ENCODE measurements at regions not wholly inside any gene's neighbourhood (a gene's known extent, or its start where the extent isn't known, plus 50 kb on each side); places are given as distances from the start of the nearest gene placed in this dataset.
"Not testable (repeated sequence)": the region's sequence is repeated elsewhere in the genome, so short reads cannot be mapped to it uniquely, and the experiment has no call there.

GRCh38 chr4:74555231-74555630 is 110.3 kb downstream of the AREG start:
- TF ChIP-seq CTCF (IDR thresholded peaks at IDR 0.05; ENCODE audit: insufficient read depth, low read depth, low read length, missing control alignments): no peak
- no peak overlapping the region for H3K4me3 ChIP-seq (ENCODE audit: low read depth, low read length)
- no peak for DNase-seq (ENCODE audit: low read depth)

GRCh38 chr4:74555843-74556242 is 110.9 kb downstream of the AREG start:
- H3K4me3 ChIP-seq (ENCODE audit: low read depth, low read length): no peak overlapping the region
- DNase-seq (ENCODE audit: low read depth): no peak
- TF ChIP-seq CTCF (IDR thresholded peaks at IDR 0.05; ENCODE audit: insufficient read depth, low read depth, low read length, missing control alignments): no peak

- no peak overlapping the region for H3K4me3 ChIP-seq (ENCODE audit: low read depth, low read length)
- no peak for DNase-seq (ENCODE audit: low read depth)
- TF ChIP-seq CTCF (IDR thresholded peaks at IDR 0.05; ENCODE audit: insufficient read depth, low read depth, low read length, missing control alignments): no peak
Measured at GRCh38 chr4:74559853-74560252, 114.9 kb downstream of the AREG start.

- no peak for DNase-seq (ENCODE audit: low read depth)
- no peak overlapping the region for H3K4me3 ChIP-seq (ENCODE audit: low read depth, low read length)
- no peak for TF ChIP-seq CTCF (IDR thresholded peaks at IDR 0.05; ENCODE audit: insufficient read depth, low read depth, low read length, missing control alignments)
Measured at GRCh38 chr4:74567981-74568380, 123.0 kb downstream of the AREG start.

GRCh38 chr4:74570095-74570494 is 125.2 kb downstream of the AREG start:
- TF ChIP-seq CTCF (IDR thresholded peaks at IDR 0.05; ENCODE audit: insufficient read depth, low read depth, low read length, missing control alignments): no peak
- no peak for DNase-seq (ENCODE audit: low read depth)
- H3K4me3 ChIP-seq (ENCODE audit: low read depth, low read length): no peak overlapping the region

GRCh38 chr4:74578329-74578728 is 133.4 kb downstream of the AREG start:
- TF ChIP-seq CTCF (IDR thresholded peaks at IDR 0.05; ENCODE audit: insufficient read depth, low read depth, low read length, missing control alignments): no peak
- no peak for DNase-seq (ENCODE audit: low read depth)
- no peak overlapping the region for H3K4me3 ChIP-seq (ENCODE audit: low read depth, low read length)

- not testable (repeated sequence) for H3K4me3 ChIP-seq (ENCODE audit: low read depth, low read length); DNase-seq (ENCODE audit: low read depth)
Measured at GRCh38 chr4:74578865-74579264, 133.9 kb downstream of the AREG start.
